ENCODE measurements at regions not wholly inside any gene's neighbourhood (a gene's known extent, or its start where the extent isn't known, plus 50 kb on each side); places are given as distances from the start of the nearest gene placed in this dataset.

GRCh38 chr5:92144824-92145223 is 761.7 kb upstream of the ARRDC3 start:
- TF ChIP-seq CTCF (IDR thresholded peaks at IDR 0.05) (no peak), POLR2A (IDR thresholded peaks at IDR 0.05) (no peak)

Data from thyroid gland (tissue), 4 donors.